ENCODE measurements at regions not wholly inside any gene's neighbourhood (a gene's known extent, or its start where the extent isn't known, plus 50 kb on each side); places are given as distances from the start of the nearest gene placed in this dataset.

DNA sequence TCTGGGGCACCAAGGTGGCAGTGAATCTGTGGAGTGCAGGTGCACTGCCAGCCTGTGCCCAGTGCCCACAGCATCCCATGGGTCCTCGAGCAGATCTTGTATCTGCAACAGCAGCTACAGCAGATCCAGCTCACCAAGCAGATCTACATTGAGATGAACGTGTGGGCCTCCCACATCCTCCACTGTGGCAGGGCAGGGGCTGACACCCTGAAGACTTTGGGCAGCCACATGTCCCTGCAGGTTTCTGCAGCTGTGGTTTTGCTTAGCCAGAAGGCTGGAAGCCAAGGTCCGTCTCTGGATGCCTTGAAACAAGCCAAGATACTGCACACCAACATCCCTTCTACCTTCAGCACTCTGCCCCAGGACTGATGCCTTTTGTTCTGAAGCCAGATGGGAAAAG, 338.8 kb upstream of the OR4E1 start:
- SMC1A ChIA-PET (ENCODE audit: uncharacterized antibody, unreplicated experiment) = no interaction called here
- no peak for DNase-seq (ENCODE audit: low read depth, low spot score)
- Histone ChIP-seq H3K9ac (ENCODE audit: control insufficient read depth, insufficient read depth, low read length) (no peak overlapping the region), H3K4me3 (no peak overlapping the region), H4K20me1 (ENCODE audit: control insufficient read depth, insufficient read depth) (no peaks in the 10 kb centered on the region), H3K9me3 (replicated peaks; ENCODE audit: control insufficient read depth, insufficient read depth, low read length) (no peaks in the 10 kb centered on the region), H3K4me2 (ENCODE audit: control insufficient read depth, insufficient read depth) (no peak overlapping the region), H3K36me3 (ENCODE audit: control insufficient read depth in 2 of 2, insufficient read depth in 2 of 2, low read length in 1 of 2) (no peaks in the 10 kb centered on the region), H3K79me2 (ENCODE audit: control insufficient read depth, insufficient read depth, low read length) (no peaks in the 10 kb centered on the region), H3K27ac (ENCODE audit: control insufficient read depth, insufficient read depth) (no peak overlapping the region), H2AFZ (ENCODE audit: control insufficient read depth, low read depth, low read length) (no peak overlapping the region), H3K27me3 (replicated peaks in 1 of 2; ENCODE audit: control insufficient read depth in 2 of 2, insufficient read depth in 2 of 2, low read length in 1 of 2) (no peaks in the 10 kb centered on the region), H3K4me1 (ENCODE audit: control insufficient read depth, insufficient read depth, low read length) (no peaks in the 10 kb centered on the region)
- POLR2A ChIA-PET = no interaction called here
- TF ChIP-seq ETV6 (conservative IDR thresholded peaks at IDR 0.05 in 1 of 2, IDR thresholded peaks at IDR 0.05 in 1 of 2; ENCODE audit: borderline replicate concordance in 1 of 2, low read depth in 1 of 2) = no peak
- no peak for TF ChIP-seq ZNF687 (IDR thresholded peaks at IDR 0.05)
- TF ChIP-seq YBX1 (IDR thresholded peaks at IDR 0.05) = no peak
- TF ChIP-seq, protein P1, sequence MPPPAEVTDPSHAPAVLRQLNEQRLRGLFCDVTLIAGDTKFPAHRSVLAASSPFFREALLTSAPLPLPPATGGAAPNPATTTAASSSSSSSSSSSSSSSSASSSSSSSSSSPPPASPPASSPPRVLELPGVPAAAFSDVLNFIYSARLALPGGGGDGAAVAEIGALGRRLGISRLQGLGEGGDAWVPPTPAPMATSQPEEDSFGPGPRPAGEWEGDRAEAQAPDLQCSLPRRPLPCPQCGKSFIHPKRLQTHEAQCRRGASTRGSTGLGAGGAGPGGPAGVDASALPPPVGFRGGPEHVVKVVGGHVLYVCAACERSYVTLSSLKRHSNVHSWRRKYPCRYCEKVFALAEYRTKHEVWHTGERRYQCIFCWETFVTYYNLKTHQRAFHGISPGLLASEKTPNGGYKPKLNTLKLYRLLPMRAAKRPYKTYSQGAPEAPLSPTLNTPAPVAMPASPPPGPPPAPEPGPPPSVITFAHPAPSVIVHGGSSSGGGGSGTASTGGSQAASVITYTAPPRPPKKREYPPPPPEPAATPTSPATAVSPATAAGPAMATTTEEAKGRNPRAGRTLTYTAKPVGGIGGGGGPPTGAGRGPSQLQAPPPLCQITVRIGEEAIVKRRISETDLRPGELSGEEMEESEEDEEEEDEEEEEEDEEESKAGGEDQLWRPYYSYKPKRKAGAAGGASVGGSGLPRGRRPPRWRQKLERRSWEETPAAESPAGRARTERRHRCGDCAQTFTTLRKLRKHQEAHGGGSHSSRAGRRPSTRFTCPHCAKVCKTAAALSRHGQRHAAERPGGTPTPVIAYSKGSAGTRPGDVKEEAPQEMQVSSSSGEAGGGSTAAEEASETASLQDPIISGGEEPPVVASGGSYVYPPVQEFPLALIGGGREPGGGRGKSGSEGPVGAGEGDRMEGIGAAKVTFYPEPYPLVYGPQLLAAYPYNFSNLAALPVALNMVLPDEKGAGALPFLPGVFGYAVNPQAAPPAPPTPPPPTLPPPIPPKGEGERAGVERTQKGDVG (CRISPR knock-in tag; IDR thresholded peaks at IDR 0.05) = no peak
- TF ChIP-seq CREB1 (IDR thresholded peaks at IDR 0.05; ENCODE audit: low read depth) = no peak
- TF ChIP-seq, protein P2, sequence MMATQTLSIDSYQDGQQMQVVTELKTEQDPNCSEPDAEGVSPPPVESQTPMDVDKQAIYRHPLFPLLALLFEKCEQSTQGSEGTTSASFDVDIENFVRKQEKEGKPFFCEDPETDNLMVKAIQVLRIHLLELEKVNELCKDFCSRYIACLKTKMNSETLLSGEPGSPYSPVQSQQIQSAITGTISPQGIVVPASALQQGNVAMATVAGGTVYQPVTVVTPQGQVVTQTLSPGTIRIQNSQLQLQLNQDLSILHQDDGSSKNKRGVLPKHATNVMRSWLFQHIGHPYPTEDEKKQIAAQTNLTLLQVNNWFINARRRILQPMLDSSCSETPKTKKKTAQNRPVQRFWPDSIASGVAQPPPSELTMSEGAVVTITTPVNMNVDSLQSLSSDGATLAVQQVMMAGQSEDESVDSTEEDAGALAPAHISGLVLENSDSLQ (IDR thresholded peaks at IDR 0.05) = no peak
- no peak for TF ChIP-seq BMI1 (IDR thresholded peaks at IDR 0.05; ENCODE audit: borderline replicate concordance)
- no peak for TF ChIP-seq E2F8 (IDR thresholded peaks at IDR 0.05; ENCODE audit: low read depth, partially characterized antibody)
- TF ChIP-seq CEBPZ (IDR thresholded peaks at IDR 0.05; ENCODE audit: low read depth, low read length) = no peak
- RAD21 ChIA-PET (ENCODE audit: unreplicated experiment) = no interaction called here
- 0% methylated on average over 3 of the region's 3 CpGs for WGBS (ENCODE audit: insufficient coverage, insufficient replicate concordance, low lambda C conversion rate, missing lambda C conversion rate)
- intact Hi-C loops (cut with micrococcal nuclease; ENCODE audit: unreplicated experiment) (no loop called here), in situ Hi-C loops (cut with MboI) (no loop called here)
- BruUV-seq (replicated peaks) = no TSS peak
- ATAC-seq = no peak
- FAIRE-seq = no peak
- CTCF ChIA-PET = no interaction called here
